GM18907 (cell line): ENCODE measurements at regions not wholly inside any gene's neighbourhood (a gene's known extent, or its start where the extent isn't known, plus 50 kb on each side); places are given as distances from the start of the nearest gene placed in this dataset.
A peak's percentile ranks its signal among the peaks of the same experiment; 100 is the strongest.

Experiments used
- ATAC-seq: cut with Tn5 transposase; IDR thresholded peaks from one replicate; pipeline ENCODE4 v1.9.1; 2021; ENCODE audit warnings: mild to moderate bottlenecking, moderate library complexity; ENCODE audit not compliant: unreplicated experiment

GRCh38 chr10:33758299-33758698 lies 423.8 kb upstream of the NRP1 start:
- ATAC-seq: no peak

GRCh38 chr10:33754052-33754451 lies 419.6 kb upstream of the NRP1 start:
- no peak for ATAC-seq

- ATAC-seq: no peak
Measured at GRCh38 chr10:33753389-33753788, 418.9 kb upstream of the NRP1 start.

- no peak for ATAC-seq
Measured at GRCh38 chr10:33749790-33750189, 415.3 kb upstream of the NRP1 start.

GRCh38 chr10:33749067-33749735 lies 414.7 kb upstream of the NRP1 start:
- ATAC-seq: no peak

GRCh38 chr10:33746836-33747268 lies 412.4 kb upstream of the NRP1 start:
- ATAC-seq: no peak

GRCh38 chr10:33746186-33746585 lies 411.7 kb upstream of the NRP1 start:
- no peak for ATAC-seq

GRCh38 chr10:33743429-33743857 lies 409.0 kb upstream of the NRP1 start:
- ATAC-seq: peak; percentile 55

GRCh38 chr10:33739031-33739430 lies 404.6 kb upstream of the NRP1 start:
- no peak for ATAC-seq

GRCh38 chr10:33735464-33735923 lies 401.0 kb upstream of the NRP1 start:
- peak; percentile 51 for ATAC-seq

GRCh38 chr10:33734393-33735155 lies 400.1 kb upstream of the NRP1 start:
- no peak for ATAC-seq

- ATAC-seq: no peak
Measured at GRCh38 chr10:33733058-33733457, 398.6 kb upstream of the NRP1 start.

GRCh38 chr10:33732161-33732680 lies 397.8 kb upstream of the NRP1 start:
- ATAC-seq: no peak

GRCh38 chr10:33731322-33731721 lies 396.9 kb upstream of the NRP1 start:
- ATAC-seq: no peak

GRCh38 chr10:33725430-33725829 lies 391.0 kb upstream of the NRP1 start:
- ATAC-seq: no peak

GRCh38 chr10:33723181-33723580 lies 388.7 kb upstream of the NRP1 start:
- no peak for ATAC-seq

GRCh38 chr10:33722067-33722466 lies 387.6 kb upstream of the NRP1 start:
- ATAC-seq: no peak

- no peak for ATAC-seq
Measured at GRCh38 chr10:33721509-33721908, 387.0 kb upstream of the NRP1 start.

- no peak for ATAC-seq
Measured at GRCh38 chr10:33720161-33720560, 385.7 kb upstream of the NRP1 start.

GRCh38 chr10:33719005-33719703 lies 384.7 kb upstream of the NRP1 start:
- no peak for ATAC-seq

GRCh38 chr10:33716501-33717267 lies 382.2 kb upstream of the NRP1 start:
- peak; percentile 58 for ATAC-seq
